ENCODE measurements at regions not wholly inside any gene's neighbourhood (a gene's known extent, or its start where the extent isn't known, plus 50 kb on each side); places are given as distances from the start of the nearest gene placed in this dataset.
"Not testable (repeated sequence)": the region's sequence is repeated elsewhere in the genome, so short reads cannot be mapped to it uniquely, and the experiment has no call there.

DNA sequence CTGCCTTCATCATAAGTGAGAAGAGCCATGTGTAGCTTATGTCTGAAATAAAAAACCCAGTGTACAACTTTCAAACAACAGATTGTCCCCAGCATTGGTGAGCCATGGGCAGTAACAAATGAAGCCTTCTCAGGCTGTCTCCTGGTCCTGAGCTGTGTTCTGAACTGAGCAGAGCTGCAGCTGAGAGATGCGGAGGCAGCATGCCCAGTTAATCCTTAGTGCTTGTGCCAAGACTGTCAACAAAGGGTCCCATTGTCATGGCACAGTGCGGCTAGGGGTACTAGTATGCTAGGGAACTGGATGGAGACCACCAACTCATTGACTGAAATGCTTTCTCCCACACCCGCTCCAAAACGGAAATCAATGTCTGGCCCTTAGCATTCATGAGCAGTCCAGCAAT is 154.3 kb downstream of the RMST start:
- no peak for DNase-seq (ENCODE audit: low read depth in 2 of 3, low spot score in 1 of 3)

DNA sequence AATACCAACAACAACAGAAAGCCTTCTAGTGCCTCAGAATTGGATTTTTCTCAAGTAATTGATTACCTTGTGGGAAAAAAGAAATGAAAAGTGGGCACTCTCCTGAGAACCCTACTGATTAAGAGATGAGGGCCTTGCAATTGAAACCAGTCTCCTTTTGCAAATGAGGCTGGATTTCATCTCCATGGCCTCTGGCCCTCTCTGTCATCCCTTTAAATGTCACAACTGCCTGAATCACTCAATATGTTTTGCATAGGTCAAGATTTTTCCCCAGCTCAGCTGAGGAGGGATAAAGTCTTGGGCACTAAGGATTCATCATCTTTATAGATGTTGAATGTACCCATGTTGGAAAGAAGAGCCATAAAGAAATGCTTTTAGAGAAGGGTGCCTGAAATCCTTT is 166.4 kb downstream of the RMST start:
- no peak for DNase-seq (ENCODE audit: low read depth in 2 of 3, low spot score in 1 of 3)

DNA sequence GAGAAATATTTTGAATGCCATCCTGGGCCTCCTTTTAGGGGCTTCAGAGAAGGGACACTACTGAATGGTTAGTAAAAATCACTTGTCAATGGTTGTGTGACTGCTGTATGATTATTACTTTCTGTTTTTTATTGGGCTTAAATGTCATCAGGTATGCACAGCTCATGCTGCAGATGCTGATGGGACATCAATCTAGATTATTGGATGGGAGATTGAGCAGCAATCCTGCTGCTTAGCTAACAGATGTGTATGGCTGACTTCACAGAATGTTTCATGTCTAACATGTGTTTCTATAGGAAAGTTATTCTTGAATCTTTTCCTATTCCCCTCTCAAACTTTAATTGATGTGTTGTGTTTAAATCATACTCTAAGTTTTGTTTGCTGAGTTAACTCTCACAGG is 166.8 kb downstream of the RMST start:
- no peak for DNase-seq (ENCODE audit: low read depth in 2 of 3, low spot score in 1 of 3)

DNA sequence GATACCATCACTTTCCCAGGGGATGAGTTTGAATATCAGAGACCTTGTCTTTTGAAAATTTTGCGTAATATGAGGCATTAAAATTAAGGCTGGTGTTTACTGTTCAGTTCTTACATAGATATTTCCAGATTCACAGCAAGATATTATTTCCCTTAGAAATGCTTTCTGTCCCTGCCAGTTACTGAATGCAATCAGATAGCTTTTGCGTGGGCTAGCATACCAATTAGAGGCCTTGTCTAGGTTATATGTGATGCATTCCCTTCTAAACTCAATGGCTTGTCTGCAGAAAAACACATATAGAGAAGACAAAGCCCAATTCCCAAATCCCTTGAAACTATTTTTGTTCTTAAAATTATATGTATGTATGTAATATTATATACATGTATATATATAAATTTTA is 167.8 kb downstream of the RMST start:
- no peak for DNase-seq (ENCODE audit: low read depth in 2 of 3, low spot score in 1 of 3)

DNA sequence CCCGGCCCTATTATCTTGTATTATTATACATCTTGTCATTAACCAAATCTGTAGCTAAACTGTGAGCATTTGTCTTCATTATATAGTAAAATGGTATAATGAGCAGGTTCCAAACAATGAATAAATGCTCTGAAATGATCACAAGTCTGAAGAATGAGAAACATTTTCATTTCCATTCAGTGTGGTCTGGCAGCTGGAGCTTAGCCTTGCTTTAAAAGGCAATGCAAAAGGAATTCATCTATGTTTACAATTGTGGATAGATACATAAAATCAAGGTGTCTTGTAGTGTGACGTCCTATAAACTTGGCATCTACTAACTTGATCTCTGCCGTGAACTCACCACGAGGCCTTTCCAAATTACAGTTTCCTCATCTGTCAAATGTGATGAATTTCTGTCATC is 168.3 kb downstream of the RMST start:
- DNase-seq (ENCODE audit: low read depth in 2 of 3, low spot score in 1 of 3) = no peak

DNA sequence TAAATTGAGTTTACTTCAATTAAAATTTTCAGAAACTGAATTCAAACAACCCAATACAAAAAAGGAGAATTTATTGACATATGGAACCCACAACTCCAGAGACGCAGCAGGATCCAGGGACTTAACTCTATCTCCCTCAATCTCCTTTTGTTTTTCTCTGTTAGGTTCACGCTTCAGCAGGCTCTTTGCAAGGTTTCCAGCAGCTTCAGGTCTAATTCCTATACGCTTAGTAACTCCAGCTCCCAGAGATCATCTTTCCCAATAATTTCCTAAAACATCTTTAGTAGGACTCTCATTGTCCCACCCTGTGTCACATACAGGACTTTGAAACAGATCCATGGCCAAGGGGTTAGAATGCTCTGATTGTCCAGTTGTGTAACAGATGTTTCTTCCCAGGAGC is 175.2 kb downstream of the RMST start:
- no peak for DNase-seq (ENCODE audit: low read depth in 2 of 3, low spot score in 1 of 3)

DNA sequence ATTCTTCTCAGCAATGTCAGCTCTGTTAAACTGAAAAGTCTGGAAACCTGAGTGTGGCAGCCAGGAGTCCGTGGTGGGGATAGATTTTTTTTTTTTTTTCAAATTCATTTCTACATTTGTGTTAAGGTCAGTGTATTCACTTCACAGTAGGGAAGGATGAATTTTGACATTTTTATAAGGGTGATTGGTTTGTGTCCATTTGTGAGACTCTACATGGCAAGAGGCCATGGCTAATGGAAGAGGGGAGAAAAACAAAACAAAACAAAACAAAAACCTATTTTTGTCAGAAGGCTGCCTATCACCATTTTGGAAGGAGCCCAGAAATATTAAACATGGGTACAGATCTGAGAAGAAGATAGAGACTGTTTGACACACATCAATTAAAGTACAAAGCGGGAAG is 176.1 kb downstream of the RMST start:
- no peak for DNase-seq (ENCODE audit: low read depth in 2 of 3, low spot score in 1 of 3)

DNA sequence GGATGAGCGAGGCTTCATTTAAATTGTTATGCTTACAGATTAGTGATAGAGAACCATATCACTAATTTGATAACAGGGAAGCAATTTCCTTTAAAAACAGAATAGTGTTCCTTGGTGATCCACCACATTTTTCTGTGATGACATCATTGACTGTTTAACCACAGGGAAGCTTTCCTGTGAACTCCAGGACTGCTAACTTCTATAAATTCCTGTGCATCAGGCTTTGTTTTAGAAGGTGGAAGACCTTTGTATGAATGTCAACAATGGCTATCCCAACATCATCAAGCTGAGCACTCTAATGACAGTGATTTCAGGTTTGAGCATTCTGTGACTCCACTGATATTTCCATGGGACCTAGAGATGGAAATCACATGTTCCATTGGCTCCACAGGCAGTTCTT is 177.1 kb downstream of the RMST start:
- DNase-seq (ENCODE audit: low read depth in 2 of 3, low spot score in 1 of 3) = no peak

DNA sequence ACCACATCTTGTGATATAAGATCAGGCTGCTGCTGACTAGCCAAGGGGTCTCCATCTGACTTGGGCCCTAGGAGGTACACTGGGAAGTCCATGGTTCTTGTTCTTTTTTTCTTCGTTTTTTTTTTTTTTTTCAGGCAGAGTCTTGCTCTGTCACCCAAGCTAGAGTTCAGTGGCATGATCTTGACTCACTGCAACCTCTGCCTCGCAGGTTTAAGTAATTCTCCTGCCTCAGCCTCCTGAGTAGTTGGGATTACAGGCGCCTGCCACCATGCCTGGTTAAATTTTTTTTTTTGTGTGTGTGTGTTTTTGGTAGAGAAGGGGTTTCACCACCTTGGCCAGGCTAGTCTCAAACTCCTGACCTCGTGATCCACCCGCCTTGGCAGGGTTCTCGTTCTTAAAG is 178.2 kb downstream of the RMST start:
- no peak for DNase-seq (ENCODE audit: low read depth in 2 of 3, low spot score in 1 of 3)

DNA sequence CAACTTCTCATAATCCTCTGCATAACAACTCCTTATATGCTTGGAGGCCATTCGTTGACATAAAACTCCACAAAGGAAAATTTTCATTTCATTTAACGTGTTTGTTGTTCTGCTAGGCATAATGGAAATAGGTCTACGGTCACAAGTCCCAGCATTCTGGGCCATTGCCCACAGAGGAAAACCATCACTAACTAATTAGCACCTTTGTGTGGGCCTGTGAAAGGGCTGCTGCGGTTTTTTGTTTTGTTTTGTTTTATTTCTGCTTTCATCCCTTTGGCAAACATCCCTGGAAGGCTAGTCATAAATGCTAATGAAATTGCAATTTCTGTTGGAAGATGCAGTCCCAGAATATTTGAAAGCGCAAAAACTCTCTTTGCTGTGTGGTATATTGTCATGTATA is 180.3 kb downstream of the RMST start:
- DNase-seq (ENCODE audit: low read depth in 2 of 3, low spot score in 1 of 3) = no peak

DNA sequence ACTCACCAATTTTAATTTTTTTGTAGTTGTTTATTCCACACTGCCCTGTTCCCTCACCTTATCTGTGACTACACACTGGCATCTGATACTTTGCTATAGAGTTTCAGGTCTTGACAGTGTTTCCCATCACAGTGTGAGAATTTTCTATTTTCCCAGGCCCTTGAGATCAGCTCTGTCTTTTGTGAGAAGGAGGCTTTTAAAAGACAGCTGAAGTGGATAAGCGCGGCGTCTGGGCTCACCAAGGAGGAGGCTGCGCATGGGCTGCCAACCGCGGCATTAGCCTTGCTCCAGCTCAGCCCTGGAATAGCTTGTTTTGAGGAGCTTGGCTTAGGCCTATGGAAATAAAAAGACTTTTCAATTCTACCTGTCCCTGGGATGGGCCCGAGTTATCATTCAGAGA is 181.3 kb downstream of the RMST start:
- DNase-seq (ENCODE audit: low read depth in 2 of 3, low spot score in 1 of 3) = no peak

DNA sequence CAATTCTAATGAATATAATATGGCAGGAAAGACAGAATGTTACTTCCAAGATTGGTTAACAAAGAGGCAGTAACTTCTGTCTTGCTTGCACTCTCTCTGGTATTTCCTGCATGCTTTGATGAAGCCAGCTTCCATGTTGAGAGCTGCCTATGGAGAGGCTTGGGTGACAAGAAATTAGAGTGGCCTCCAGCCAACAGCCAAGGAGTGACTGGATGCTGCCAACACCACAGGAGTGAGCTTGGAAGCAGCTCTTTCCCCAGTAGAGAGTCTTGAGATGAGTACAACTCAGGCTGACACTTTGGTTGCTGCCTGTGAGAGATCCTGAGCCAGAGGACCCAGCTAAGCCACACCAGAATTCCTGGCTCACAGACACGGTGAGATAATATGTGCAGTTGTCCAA is 183.1 kb downstream of the RMST start:
- DNase-seq (ENCODE audit: low read depth in 2 of 3, low spot score in 1 of 3) = no peak

DNA sequence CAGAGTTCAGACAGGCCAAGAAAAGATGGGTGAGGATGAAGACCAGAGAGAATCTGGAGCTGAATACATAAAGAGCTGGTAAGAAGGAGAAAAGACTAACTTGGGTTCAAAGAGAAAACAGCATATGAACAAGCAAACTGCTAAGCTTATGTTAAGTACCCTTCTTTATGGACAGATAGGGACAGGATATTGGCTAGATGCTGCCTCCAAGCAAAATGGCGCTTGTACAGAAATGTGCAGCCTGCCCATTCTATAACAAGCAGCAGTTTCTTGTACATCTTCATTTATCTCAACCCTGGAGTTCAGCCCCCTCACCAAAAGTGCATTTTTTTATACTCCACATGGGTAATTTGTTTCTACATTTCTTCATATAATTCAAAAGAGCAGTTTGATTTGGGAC is 184.5 kb downstream of the RMST start:
- DNase-seq (ENCODE audit: low read depth in 2 of 3, low spot score in 1 of 3) = no peak

DNA sequence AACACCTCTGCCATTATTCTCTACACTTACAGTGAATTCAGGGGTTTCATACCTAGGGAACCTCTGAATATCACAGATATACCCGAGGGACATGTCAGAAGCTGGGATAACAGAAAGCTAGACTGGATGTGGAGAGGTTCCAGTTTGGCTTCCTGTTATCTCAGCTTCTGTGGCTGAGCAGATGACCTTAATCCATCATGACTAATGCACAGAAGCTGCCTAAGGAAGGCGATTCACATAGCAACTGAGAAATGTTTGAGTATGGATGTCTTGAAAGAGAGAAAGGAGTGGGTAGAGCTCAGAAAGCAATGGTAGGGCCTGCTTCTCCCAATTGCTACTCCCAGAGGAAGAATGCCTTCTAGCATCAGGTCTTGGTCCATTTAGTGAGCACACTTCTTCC is 187.6 kb downstream of the RMST start:
- no peak for DNase-seq (ENCODE audit: low read depth in 2 of 3, low spot score in 1 of 3)

DNA sequence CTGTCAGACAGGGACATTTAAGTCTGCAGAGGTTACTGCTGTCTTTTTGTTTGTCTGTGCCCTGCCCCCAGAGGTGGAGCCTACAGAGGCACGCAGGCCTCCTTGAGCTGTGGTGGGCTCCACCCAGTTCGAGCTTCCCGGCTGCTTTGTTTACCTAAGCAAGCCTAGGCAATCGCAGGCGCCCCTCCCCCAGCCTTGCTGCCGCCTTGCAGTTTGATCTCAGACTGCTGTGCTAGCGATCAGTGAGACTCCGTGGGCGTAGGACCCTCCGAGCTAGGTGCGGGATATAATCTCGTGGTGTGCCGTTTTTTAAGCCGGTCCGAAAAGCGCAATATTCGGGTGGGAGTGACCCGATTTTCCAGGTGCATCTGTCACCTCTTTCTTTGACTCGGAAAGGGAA is 193.9 kb downstream of the RMST start:
- DNase-seq (ENCODE audit: low read depth in 2 of 3, low spot score in 1 of 3) = not testable (repeated sequence)

DNA sequence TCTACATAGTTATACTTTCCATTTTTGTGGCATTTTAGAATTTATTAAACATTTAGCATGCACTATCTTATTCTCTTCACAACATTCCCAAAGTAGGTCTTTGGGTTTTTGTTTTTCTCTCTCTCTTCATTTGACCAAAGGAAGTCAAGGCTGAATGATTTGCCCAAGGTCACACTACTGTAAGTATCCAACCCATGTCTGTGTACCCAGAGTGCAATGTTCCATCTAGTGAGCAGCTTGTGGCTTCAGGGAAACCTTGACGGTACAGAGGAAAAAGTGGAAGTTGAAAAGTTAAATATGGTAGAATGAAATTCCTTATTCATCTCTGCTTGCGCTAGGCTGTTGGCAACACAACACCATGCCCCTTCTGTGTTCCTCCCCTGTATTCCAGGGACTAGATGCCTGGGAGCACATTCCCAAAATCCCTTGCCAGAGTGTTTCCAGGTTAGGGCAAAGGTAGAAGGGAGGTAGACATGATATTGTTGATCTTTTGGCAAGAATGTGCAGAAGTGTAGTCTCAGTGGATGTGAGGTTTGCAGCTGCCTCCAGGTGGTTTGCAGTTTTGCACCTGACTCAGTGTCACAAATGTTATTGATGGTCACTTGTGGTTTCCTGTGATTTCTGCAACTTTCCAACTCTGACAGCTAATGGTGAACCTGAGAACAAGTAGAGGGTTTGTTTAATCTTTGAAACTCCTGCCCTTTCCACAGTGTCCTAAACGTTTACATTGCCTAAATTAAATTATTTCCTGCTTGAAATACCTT is 196.7 kb downstream of the RMST start:
- DNase-seq (ENCODE audit: low read depth in 2 of 3, low spot score in 1 of 3) = no peak

DNA sequence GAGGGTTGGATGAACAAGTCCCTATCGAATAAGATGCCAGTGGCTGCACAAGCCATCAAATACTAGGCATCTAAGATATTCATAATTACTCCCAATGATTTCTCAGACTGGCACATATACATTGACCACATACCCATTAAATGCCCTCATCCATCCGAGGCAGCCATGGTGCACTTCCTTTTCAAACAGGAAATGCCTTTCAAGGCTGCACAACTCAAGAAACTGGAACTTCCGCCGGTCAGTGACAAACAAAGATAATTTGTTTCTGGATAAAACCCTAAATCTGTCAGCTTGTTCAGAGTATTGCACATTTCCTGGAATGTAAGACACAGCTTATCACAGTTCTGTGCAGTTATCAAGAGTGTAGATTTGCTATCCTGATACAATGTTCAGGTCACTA is 203.7 kb downstream of the RMST start:
- no peak for DNase-seq (ENCODE audit: low read depth in 2 of 3, low spot score in 1 of 3)

DNA sequence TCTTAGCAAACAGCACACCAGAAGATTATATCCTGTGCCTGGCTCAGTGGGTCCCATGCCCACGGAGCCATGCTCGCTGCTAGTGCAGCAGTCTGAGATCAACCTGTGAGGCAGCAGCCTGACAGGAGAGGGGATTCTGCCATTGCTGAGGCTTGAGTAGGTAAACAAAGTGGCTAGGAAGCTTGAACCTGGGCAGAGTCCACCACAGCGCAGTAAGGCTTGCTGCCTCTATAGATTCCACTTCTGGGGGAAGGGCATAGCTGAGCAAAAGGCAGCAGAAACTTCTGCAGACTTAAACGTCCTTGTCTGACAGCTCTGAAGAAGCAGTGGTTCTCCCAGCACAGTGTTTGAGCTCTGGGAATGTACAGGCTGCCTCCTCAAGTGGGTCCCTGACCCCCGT is 210.3 kb downstream of the RMST start:
- no peak for DNase-seq (ENCODE audit: low read depth in 2 of 3, low spot score in 1 of 3)

DNA sequence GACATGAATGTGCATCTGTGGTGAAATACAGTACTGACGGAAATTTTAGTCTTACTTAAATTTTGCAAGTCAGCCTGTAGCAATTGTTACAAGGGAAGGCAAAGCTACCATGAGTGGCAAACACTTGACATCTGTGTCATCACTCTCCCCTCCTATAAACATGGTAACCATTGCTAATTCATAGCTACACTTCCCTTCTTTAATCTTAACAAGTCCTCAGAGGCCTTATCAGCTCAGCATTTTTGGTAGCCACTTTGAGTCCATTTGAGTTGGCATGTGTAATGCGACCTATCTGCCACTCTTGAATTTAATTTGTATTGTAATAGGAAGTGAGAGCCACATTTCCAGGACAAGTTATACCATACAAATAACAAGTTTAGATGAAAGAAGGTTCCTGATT is 218.1 kb downstream of the RMST start:
- DNase-seq (ENCODE audit: low read depth in 2 of 3, low spot score in 1 of 3) = no peak

DNA sequence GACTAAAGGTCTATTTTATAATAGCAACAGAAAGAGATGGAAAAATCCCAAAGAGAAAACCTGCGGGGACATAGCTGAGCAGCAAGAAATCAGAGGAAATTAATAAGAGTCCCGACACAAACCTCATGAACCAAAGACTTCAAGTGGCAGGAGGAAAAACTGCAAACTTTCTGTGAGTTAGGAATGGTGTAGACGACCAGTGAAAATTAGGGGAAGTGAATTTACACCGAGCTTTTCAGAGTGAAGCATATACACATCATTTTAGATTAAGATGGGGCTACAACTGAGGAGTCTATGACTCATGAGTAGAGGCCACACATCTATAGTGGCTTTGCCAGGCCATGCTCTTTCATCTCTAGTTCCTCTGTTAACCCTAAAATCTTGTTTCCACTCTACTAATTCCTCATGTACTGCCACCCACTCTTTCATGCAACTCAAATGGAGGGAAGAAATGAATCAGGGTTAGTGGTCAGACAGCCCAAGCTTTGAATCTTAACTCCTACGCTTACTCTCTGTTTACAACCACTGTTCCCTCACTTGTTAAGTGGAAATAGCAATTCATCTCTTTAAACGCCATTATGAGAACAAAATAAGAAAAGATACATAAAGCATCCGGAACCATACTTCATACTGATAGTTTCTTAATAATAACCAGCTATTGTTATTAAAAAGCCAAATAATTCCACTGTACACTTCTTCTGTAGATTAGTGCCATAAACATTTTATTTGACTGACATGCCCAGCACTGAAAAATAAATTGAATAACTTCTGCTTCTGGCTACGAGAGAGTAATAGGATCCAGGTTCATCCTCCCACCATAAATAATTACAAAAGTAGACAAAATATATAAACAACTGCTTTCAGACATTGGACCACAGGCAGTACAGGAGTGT is 219.3 kb downstream of the RMST start:
- DNase-seq (ENCODE audit: low read depth in 2 of 3, low spot score in 1 of 3) = no peak

DNA sequence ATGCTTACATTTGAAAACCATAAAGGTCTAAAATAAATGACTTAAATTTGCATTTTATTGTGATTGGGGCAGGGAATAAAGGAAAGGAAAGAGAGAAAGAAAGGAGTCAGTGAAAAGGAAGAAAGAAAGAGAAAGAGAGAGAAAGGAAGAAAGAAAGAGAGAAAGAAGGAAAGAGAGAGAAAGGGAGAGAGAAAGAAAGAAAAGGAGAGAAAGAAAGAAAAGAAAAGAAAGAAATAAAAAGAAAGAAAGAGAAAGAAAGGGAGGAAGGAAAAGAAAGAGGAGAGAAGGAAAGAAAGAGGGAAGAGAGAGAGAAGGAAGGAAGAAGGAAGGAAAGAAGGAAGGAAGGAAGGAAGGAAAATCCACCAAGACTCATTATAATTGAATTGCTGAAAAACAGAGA is 222.8 kb downstream of the RMST start:
- no peak for DNase-seq (ENCODE audit: low read depth in 2 of 3, low spot score in 1 of 3)

DNA sequence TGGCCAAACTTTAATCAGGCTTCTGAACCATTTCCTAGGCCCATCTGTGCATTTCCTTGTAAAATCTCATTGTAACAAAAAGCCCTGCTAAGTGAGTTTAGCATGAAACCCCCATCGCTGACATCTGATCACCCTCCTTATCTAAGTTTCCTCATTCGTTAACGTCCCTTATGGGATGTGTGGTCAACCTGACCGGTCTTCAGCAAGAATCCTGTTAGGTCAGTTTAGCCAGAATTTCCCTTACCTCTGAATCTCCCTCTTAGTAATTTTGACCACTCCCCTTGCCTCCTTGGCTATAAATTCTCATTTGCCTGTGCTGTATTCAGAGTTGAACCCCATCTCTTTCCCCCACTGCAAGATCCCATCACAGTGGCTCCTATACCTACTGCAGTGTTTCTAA is 239.3 kb downstream of the RMST start:
- DNase-seq (ENCODE audit: low read depth in 2 of 3, low spot score in 1 of 3) = no peak

DNA sequence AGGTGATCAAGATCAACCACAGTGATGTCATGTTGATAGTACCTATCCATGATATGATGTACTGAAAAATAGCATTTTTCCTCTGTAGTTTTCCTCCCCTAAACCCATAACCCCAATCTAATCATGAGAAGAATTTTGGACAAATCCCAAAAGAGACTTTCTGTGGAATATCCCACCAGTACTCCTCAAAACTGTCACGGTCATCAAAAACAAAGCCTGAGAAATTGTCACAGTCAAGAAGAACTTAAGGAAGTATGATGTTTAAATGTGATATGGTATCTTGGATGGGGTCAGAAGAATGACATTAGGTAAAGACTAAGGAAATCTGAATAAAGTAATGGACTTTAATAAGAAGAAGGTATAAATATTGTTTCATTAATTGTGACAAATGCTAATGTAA is 248.8 kb downstream of the RMST start:
- no peak for DNase-seq (ENCODE audit: low read depth in 2 of 3, low spot score in 1 of 3)

Data from stimulated activated CD4-positive, alpha-beta T cell treated with anti-CD3 and anti-CD28 coated beads, Interleukin-12 subunit alpha, Interleukin-12 subunit beta, amount 100 ng/mL, for 48 hours (primary cell).